Neural cell (in vitro differentiated cells): ENCODE measurements at regions not wholly inside any gene's neighbourhood (a gene's known extent, or its start where the extent isn't known, plus 50 kb on each side); places are given as distances from the start of the nearest gene placed in this dataset.

Experiments
- CTCF ChIP-seq: fragments of 450-650 bp; IDR thresholded peaks from 2 replicates; pipeline ENCODE4 v1.5.1; 2014; ENCODE audit warnings: antibody characterized with exemption, mild to moderate bottlenecking, moderate library complexity; ENCODE audit not compliant: poor library complexity, severe bottlenecking
- EP300 ChIP-seq: fragments of 450-650 bp; conservative IDR thresholded peaks from 2 replicates; pipeline ENCODE4 v1.6.1; 2014; ENCODE audit warnings: antibody characterized with exemption, mild to moderate bottlenecking, moderate library complexity; ENCODE audit not compliant: poor library complexity, severe bottlenecking
- EZH2 ChIP-seq: fragments of 200-600, 300-800 bp; shearing (Covaris generic), sonication (generic); IDR thresholded peaks from 2 replicates; pipeline ENCODE4 v1.6.1; 2014; ENCODE audit warnings: antibody characterized with exemption, low read length, borderline replicate concordance, mild to moderate bottlenecking; ENCODE audit not compliant: insufficient read depth, poor library complexity, severe bottlenecking
- MXI1 ChIP-seq: fragments of 450-650 bp; conservative IDR thresholded peaks from 2 replicates; pipeline ENCODE4 v1.6.1; 2014; ENCODE audit warnings: antibody characterized with exemption, mild to moderate bottlenecking; ENCODE audit not compliant: poor library complexity, severe bottlenecking
- POLR2AphosphoS5 ChIP-seq: IDR thresholded peaks from 2 replicates; pipeline ENCODE4 v1.6.1; 2012
- RAD21 ChIP-seq: fragments of 450-650 bp; conservative IDR thresholded peaks from 2 replicates; pipeline ENCODE4 v1.6.1; 2014; ENCODE audit warnings: antibody characterized with exemption, mild to moderate bottlenecking, moderate library complexity
- TAF1 ChIP-seq: IDR thresholded peaks from 2 replicates; pipeline ENCODE4 v1.6.1; 2012; ENCODE audit warnings: low read depth
- TF ChIP-seq, protein P1 (sequence below): IDR thresholded peaks from 2 replicates; pipeline ENCODE4 v1.6.1; 2012; ENCODE audit warnings: borderline replicate concordance

- TF ChIP-seq CTCF, result no peak
- no peak for TF ChIP-seq POLR2AphosphoS5
- TF ChIP-seq MXI1, result no peak
- no peak for TF ChIP-seq EP300
- TF ChIP-seq, protein P1, sequence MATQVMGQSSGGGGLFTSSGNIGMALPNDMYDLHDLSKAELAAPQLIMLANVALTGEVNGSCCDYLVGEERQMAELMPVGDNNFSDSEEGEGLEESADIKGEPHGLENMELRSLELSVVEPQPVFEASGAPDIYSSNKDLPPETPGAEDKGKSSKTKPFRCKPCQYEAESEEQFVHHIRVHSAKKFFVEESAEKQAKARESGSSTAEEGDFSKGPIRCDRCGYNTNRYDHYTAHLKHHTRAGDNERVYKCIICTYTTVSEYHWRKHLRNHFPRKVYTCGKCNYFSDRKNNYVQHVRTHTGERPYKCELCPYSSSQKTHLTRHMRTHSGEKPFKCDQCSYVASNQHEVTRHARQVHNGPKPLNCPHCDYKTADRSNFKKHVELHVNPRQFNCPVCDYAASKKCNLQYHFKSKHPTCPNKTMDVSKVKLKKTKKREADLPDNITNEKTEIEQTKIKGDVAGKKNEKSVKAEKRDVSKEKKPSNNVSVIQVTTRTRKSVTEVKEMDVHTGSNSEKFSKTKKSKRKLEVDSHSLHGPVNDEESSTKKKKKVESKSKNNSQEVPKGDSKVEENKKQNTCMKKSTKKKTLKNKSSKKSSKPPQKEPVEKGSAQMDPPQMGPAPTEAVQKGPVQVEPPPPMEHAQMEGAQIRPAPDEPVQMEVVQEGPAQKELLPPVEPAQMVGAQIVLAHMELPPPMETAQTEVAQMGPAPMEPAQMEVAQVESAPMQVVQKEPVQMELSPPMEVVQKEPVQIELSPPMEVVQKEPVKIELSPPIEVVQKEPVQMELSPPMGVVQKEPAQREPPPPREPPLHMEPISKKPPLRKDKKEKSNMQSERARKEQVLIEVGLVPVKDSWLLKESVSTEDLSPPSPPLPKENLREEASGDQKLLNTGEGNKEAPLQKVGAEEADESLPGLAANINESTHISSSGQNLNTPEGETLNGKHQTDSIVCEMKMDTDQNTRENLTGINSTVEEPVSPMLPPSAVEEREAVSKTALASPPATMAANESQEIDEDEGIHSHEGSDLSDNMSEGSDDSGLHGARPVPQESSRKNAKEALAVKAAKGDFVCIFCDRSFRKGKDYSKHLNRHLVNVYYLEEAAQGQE, result no peak
- no peak for TF ChIP-seq EZH2
- no peak for TF ChIP-seq RAD21
- TF ChIP-seq TAF1, result no peak
These were observed 242.1 kb upstream of the HS6ST1 start for GRCh38 chr2:128560718-128561117.
